Bronchial epithelial cell (primary cell): ENCODE measurements at regions not wholly inside any gene's neighbourhood (a gene's known extent, or its start where the extent isn't known, plus 50 kb on each side); places are given as distances from the start of the nearest gene placed in this dataset.

Experiments used
- DNase-seq: peaks from one replicate; pipeline ENCODE4 v3.0.0-alpha.2; 2010; ENCODE audit warnings: low read depth
- FAIRE-seq: peaks from 2 replicates; lab custom pipeline; 2011; peaks lifted over from hg19 to GRCh38; lab: Jason Lieb, UNC
- H3K27me3 ChIP-seq: 2 replicates; pipeline ENCODE4 v1.5.1; 2011; ENCODE audit warnings: low read length; ENCODE audit not compliant: control insufficient read depth, insufficient read depth
- H3K36me3 ChIP-seq: 2 replicates; pipeline ENCODE4 v1.5.1; 2011; ENCODE audit warnings: low read length; ENCODE audit not compliant: control insufficient read depth, insufficient read depth
- H3K4me3 ChIP-seq: 2 replicates; pipeline ENCODE4 v1.5.1; 2011; ENCODE audit warnings: mild to moderate bottlenecking, low read depth, low read length, control low read depth
- TF ChIP-seq, protein P1 (sequence below): IDR thresholded peaks from 2 replicates; pipeline ENCODE4 v1.5.1; 2011; ENCODE audit warnings: mild to moderate bottlenecking, moderate library complexity, low read length, control low read depth, inconsistent platforms; ENCODE audit not compliant: insufficient read depth, severe bottlenecking

DNA sequence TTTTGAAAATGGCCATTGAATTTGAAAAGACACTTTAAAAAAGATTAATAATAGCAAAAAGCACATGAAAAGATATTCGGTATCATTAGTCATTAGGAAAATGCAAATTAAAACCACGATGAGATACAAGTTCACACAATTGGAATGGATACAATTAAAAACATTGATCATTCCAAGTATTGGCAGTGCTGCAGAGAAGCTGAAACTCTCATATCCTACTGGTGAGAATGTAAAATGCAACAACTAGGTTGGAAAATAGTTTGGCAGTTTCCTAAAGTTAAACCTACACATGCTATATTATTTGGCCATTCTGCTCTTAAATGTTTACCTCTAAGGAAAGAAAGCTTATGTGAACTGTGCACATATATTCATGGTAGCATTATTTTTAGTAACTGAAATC is 838.7 kb upstream of the PRMT6 start:
- no peaks in the 10 kb centered on the region for H3K36me3 ChIP-seq
- DNase-seq: no peak
- TF ChIP-seq, protein P1, sequence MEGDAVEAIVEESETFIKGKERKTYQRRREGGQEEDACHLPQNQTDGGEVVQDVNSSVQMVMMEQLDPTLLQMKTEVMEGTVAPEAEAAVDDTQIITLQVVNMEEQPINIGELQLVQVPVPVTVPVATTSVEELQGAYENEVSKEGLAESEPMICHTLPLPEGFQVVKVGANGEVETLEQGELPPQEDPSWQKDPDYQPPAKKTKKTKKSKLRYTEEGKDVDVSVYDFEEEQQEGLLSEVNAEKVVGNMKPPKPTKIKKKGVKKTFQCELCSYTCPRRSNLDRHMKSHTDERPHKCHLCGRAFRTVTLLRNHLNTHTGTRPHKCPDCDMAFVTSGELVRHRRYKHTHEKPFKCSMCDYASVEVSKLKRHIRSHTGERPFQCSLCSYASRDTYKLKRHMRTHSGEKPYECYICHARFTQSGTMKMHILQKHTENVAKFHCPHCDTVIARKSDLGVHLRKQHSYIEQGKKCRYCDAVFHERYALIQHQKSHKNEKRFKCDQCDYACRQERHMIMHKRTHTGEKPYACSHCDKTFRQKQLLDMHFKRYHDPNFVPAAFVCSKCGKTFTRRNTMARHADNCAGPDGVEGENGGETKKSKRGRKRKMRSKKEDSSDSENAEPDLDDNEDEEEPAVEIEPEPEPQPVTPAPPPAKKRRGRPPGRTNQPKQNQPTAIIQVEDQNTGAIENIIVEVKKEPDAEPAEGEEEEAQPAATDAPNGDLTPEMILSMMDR: peak; percentile 25
- no peak overlapping the region for H3K4me3 ChIP-seq
- H3K27me3 ChIP-seq: no peaks in the 10 kb centered on the region
- FAIRE-seq: no peak

DNA sequence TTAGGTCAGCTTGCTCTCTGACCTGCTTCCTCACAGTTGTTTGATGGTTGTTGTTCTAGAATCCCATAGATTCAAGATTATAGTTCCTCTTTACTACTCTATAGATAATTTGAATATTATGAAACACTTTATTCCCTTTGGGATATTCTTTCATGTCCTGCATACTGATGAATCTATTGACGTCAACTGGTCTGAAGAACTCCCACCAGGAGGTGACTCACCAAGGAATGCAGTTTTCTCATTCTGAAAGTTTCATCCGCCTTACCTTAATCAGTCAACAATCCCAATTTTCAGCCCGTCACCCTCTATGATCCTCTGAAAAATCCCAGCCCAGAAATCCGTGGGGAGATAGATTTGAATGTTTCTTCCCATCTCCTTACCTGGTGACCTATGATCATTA is 834.1 kb upstream of the PRMT6 start:
- DNase-seq: peak; percentile 47
- Histone ChIP-seq H3K4me3 (no peak overlapping the region), H3K27me3 (no peaks in the 10 kb centered on the region), H3K36me3 (no peaks in the 10 kb centered on the region)
- TF ChIP-seq, protein P1: no peak
- no peak for FAIRE-seq

DNA sequence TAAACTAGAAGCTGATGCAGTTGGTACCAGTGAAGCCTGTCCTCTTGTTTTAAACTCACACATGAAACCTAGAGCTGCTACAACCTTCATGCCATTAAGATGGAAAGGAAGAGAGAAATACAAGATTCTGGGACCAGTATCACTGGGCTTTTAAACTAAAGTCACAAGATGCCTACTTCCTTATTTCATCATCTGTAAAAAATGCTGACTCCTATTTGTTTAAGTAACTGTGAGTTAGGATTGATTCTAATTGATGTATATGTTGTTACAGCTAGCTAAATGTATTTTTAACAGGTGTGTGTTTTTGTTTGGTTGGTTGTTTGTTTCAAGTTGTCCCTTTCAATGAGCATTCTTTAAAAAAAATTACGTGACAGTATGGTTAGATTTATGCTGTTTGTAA is 833.3 kb upstream of the PRMT6 start:
- TF ChIP-seq, protein P1: no peak
- peak; percentile 22 for DNase-seq
- no peak overlapping the region for H3K4me3 ChIP-seq
- H3K36me3 ChIP-seq: no peaks in the 10 kb centered on the region
- no peaks in the 10 kb centered on the region for H3K27me3 ChIP-seq
- no peak for FAIRE-seq

DNA sequence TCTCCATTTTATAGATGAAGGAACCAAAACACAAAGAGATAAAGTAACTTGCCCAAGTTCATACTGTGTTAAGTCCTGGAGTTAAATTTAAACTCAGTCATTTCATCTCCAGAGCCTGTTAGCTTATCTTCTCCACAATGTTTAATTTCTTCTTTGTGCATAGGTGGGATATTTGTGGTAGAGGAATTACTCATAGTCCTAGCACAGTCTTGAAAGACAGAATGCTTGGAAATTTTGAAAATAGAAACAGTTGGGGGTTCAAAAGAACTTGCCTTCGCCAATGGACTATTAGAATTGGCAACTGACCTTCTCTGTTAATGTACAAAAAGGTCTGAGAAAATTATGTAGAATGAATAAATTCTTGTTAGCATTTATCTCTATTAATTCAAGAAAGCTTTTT is 832.0 kb upstream of the PRMT6 start:
- no peak overlapping the region for H3K4me3 ChIP-seq
- FAIRE-seq (no peak), DNase-seq (no peak)
- TF ChIP-seq, protein P1: no peak
- no peaks in the 10 kb centered on the region for H3K27me3 ChIP-seq
- H3K36me3 ChIP-seq: no peaks in the 10 kb centered on the region

DNA sequence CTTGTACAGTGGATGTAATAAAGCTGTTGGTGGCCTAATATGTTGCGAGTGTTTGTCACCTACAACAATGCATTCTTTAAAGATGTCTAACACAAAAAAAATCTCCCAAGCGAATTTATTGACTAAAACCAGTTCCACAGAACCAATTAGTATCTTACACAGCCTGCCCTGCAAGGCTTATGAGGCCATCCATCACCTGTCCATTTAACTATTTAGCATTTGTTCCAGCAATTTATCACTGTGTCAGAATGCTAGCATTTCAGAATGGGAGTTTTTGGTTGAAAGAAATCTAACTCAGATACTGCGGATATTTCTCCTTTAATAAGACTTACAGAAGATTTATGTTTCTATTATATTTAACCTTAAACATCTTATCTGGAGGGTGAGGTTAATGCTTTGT is 831.1 kb upstream of the PRMT6 start:
- no peak for FAIRE-seq
- no peaks in the 10 kb centered on the region for H3K27me3 ChIP-seq
- H3K4me3 ChIP-seq: no peak overlapping the region
- DNase-seq: no peak
- TF ChIP-seq, protein P1: no peak
- no peaks in the 10 kb centered on the region for H3K36me3 ChIP-seq

DNA sequence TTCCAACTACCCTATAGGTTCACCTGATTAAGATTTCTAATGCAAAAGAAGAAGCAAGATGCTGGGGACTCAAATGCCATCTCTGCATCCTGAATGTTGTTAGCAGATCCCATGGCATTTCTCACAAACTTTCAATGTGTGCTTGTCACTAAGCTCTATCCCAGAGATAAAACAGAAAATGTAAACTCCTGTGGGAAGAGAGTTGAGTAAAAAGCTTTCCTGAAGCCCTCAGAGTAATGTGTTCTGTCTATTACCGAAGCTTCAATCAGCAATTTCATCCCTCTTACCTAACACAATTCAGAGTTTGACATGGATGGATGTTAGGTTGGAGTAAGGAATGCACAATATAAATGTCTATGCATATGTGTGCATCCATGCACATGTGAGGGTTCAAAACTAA is 829.9 kb upstream of the PRMT6 start:
- Histone ChIP-seq H3K36me3 (no peaks in the 10 kb centered on the region), H3K27me3 (no peaks in the 10 kb centered on the region), H3K4me3 (no peak overlapping the region)
- FAIRE-seq (no peak), DNase-seq (no peak)
- TF ChIP-seq, protein P1: no peak
